SK-N-SH (cell line): ENCODE measurements at regions not wholly inside any gene's neighbourhood (a gene's known extent, or its start where the extent isn't known, plus 50 kb on each side); places are given as distances from the start of the nearest gene placed in this dataset.

Experiments used
- CTCF ChIA-PET: fragments of 300-600, 350-600 bp; formaldehyde crosslinking; extraction: SDS; loops from one replicate; lab custom pipeline; 2021; lab: Yijun Ruan, JAX
- POLR2A ChIA-PET: fragments of 350-600 bp; sonication (Branson Sonifier 250); formaldehyde crosslinking; extraction: SDS; loops from one replicate; lab custom pipeline; 2020; ENCODE audit warnings: antibody characterized with exemption, inconsistent platforms; lab: Yijun Ruan, JAX
- DNase-seq: peaks from one replicate; pipeline ENCODE4 v3.0.0; 2012
- H2AFZ ChIP-seq: fragments of 200-600 bp; sonication (generic); 2 replicates; pipeline ENCODE4 v1.8.1; 2016; ENCODE audit warnings: antibody characterized with exemption, mild to moderate bottlenecking, low read depth
- H3F3A ChIP-seq: fragments of 200-600 bp; sonication (generic); replicated peaks from 2 replicates; pipeline ENCODE3; 2016; ENCODE audit warnings: antibody characterized with exemption, mild to moderate bottlenecking; ENCODE audit not compliant: insufficient read depth
- H3K27ac ChIP-seq, 2 experiments: fragments of 200-500 bp in 1 of 2; fragments of 200-600 bp in 1 of 2; sonication (Bioruptor generic) in 1 of 2; sonication (generic), shearing (Covaris generic) in 1 of 2; 2 replicates each; pipeline versions ENCODE4 v1.5.1 to v1.6.1; 2014 to 2016; ENCODE audit warnings: low read depth in 2 of 2, inconsistent platforms in 1 of 2, low read length in 1 of 2, mild to moderate bottlenecking in 1 of 2, mixed read lengths in 1 of 2
- H3K27me3 ChIP-seq: fragments of 200-600 bp; sonication (generic), shearing (Covaris generic); 2 replicates; pipeline ENCODE4 v1.6.1; 2016; ENCODE audit warnings: mixed run types; ENCODE audit not compliant: insufficient read depth
- H3K36me3 ChIP-seq, 2 experiments: fragments of 200-500 bp in 1 of 2; fragments of 200-600 bp in 1 of 2; sonication (Bioruptor generic) in 1 of 2; sonication (generic) in 1 of 2; replicated peaks in 1 of 2; 2 replicates each; pipeline versions ENCODE3 to v1.5.1; 2014 to 2016; ENCODE audit warnings: low read length in 1 of 2, mild to moderate bottlenecking in 1 of 2; ENCODE audit not compliant: insufficient read depth in 2 of 2, control insufficient read depth in 1 of 2
- H3K4me1 ChIP-seq, 2 experiments: fragments of 200-500 bp in 1 of 2; fragments of 200-600 bp in 1 of 2; sonication (Bioruptor generic) in 1 of 2; sonication (generic), shearing (Covaris generic) in 1 of 2; 2 replicates each; pipeline versions ENCODE4 v1.5.1 to v1.6.1; 2014 to 2016; ENCODE audit warnings: low read depth in 1 of 2, low read length in 1 of 2, mixed run types in 1 of 2; ENCODE audit not compliant: insufficient read depth in 2 of 2, control insufficient read depth in 1 of 2
- H3K4me2 ChIP-seq: fragments of 200-600 bp; sonication (generic), shearing (Covaris generic); 2 replicates; pipeline ENCODE4 v1.6.1; 2017; ENCODE audit warnings: mixed run types
- H3K4me3 ChIP-seq, 2 experiments: fragments of 200-500 bp in 1 of 2; fragments of 200-600 bp in 1 of 2; sonication (Bioruptor generic) in 1 of 2; sonication (generic), shearing (Covaris generic) in 1 of 2; 2 replicates each; pipeline versions ENCODE4 v1.5.1 to v1.8.1; 2014 to 2016; ENCODE audit warnings: low read depth in 2 of 2, inconsistent platforms in 1 of 2, low read length in 1 of 2, mild to moderate bottlenecking in 1 of 2, mixed read lengths in 1 of 2, moderate library complexity in 1 of 2
- H3K79me2 ChIP-seq: fragments of 200-600 bp; sonication (generic); 2 replicates; pipeline ENCODE4 v1.8.1; 2017; ENCODE audit warnings: mild to moderate bottlenecking; ENCODE audit not compliant: insufficient read depth
- H3K9ac ChIP-seq: fragments of 200-600 bp; sonication (generic); 2 replicates; pipeline ENCODE4 v1.6.1; 2017; ENCODE audit warnings: mixed run types
- H3K9me2 ChIP-seq: fragments of 200-600 bp; sonication (generic); 2 replicates; pipeline ENCODE4 v1.6.1; 2017; ENCODE audit warnings: mixed run types
- H3K9me3 ChIP-seq: fragments of 200-600 bp; sonication (generic); 2 replicates; pipeline ENCODE4 v1.6.1; 2017; ENCODE audit warnings: mixed run types, mild to moderate bottlenecking, moderate library complexity
- H4K20me1 ChIP-seq: fragments of 200-600 bp; sonication (generic); 2 replicates; pipeline ENCODE4 v1.6.1; 2017; ENCODE audit warnings: mild to moderate bottlenecking, mixed run types; ENCODE audit not compliant: insufficient read depth
- CTCF ChIP-seq: fragments of 200-600 bp; sonication (generic); IDR thresholded peaks from 2 replicates; pipeline ENCODE4 v1.6.1; 2017; ENCODE audit warnings: antibody characterized with exemption, mild to moderate bottlenecking, moderate library complexity
- ELF1 ChIP-seq: IDR thresholded peaks from 2 replicates; pipeline ENCODE4 v1.4.0; 2012
- EP300 ChIP-seq, 2 experiments: IDR thresholded peaks; 2 replicates each; pipeline versions ENCODE4 v1.4.0 to v1.6.1; 2012; ENCODE audit warnings: borderline replicate concordance in 1 of 2, low read depth in 1 of 2, low read length in 1 of 2
- FOSL2 ChIP-seq: IDR thresholded peaks from 2 replicates; pipeline ENCODE4 v1.4.0; 2012; ENCODE audit warnings: low read depth, mild to moderate bottlenecking, moderate library complexity, borderline replicate concordance
- GABPA ChIP-seq: IDR thresholded peaks from 2 replicates; pipeline ENCODE4 v1.4.0; 2012; ENCODE audit warnings: low read depth, mild to moderate bottlenecking
- IRF3 ChIP-seq: fragments of 150-350 bp; IDR thresholded peaks from 2 replicates; pipeline ENCODE4 v1.6.1; 2016; ENCODE audit warnings: mild to moderate bottlenecking, low read depth, low read length
- JUND ChIP-seq: IDR thresholded peaks from 2 replicates; pipeline ENCODE4 v1.4.0; 2012
- MAX ChIP-seq: IDR thresholded peaks from 2 replicates; pipeline ENCODE4 v1.4.0; 2012; ENCODE audit warnings: low read depth
- MEF2A ChIP-seq: IDR thresholded peaks from 2 replicates; pipeline ENCODE4 v1.4.0; 2012; ENCODE audit warnings: low read depth, borderline replicate concordance
- MXI1 ChIP-seq: IDR thresholded peaks from 2 replicates; pipeline ENCODE4 v1.6.1; 2012; ENCODE audit warnings: mild to moderate bottlenecking, low read depth, low read length, improper control_type of control experiment
- NFIC ChIP-seq: IDR thresholded peaks from 2 replicates; pipeline ENCODE4 v1.4.0; 2012; ENCODE audit warnings: borderline replicate concordance
- PBX3 ChIP-seq: IDR thresholded peaks from 2 replicates; pipeline ENCODE4; 2012
- RAD21 ChIP-seq: IDR thresholded peaks from 2 replicates; pipeline ENCODE4 v1.6.1; 2012; ENCODE audit warnings: mild to moderate bottlenecking, low read length
- RFX5 ChIP-seq: IDR thresholded peaks from 2 replicates; pipeline ENCODE4 v1.6.1; 2012; ENCODE audit warnings: mild to moderate bottlenecking, improper control_type of control experiment, low read length
- TCF12 ChIP-seq: IDR thresholded peaks from 2 replicates; pipeline ENCODE4 v1.4.0; 2012
- USF2 ChIP-seq: fragments of 150-350 bp; IDR thresholded peaks from 2 replicates; pipeline ENCODE4 v1.6.1; 2017; ENCODE audit warnings: antibody characterized with exemption, low read length, low read depth, borderline replicate concordance
- YY1 ChIP-seq: IDR thresholded peaks from 2 replicates; pipeline ENCODE4 v1.4.0; 2012; ENCODE audit warnings: low read depth, mild to moderate bottlenecking
- ZBTB33 ChIP-seq: IDR thresholded peaks from 2 replicates; pipeline ENCODE4 v1.4.0; 2012; ENCODE audit warnings: low read depth, borderline replicate concordance
- WGBS: methylation state at CpG from one replicate; pipeline ENCODE4 v1.1.6; 2017; ENCODE audit warnings: low lambda C conversion rate; 5-methylcytosine and 5-hydroxymethylcytosine counted together

- no peaks in the 10 kb centered on the region for H3K9me2 ChIP-seq
- ChIA-PET POLR2A (no interaction called here), CTCF (interaction anchor here (0.5 to 1.1 kb wide), 2 partner anchors 31 to 465 kb away, joined by 3 read pairs; no protein-coding TSS in a partner anchor)
- no peaks in the 10 kb centered on the region; the same call in 1 of the 2 replicates for H3K27me3 ChIP-seq
- TF ChIP-seq PBX3, result no peak
- no peak for TF ChIP-seq RFX5
- no peak for TF ChIP-seq ELF1
- no peak for TF ChIP-seq JUND
- no peak for TF ChIP-seq RAD21
- no peak for TF ChIP-seq USF2
- TF ChIP-seq MEF2A, result no peak
- TF ChIP-seq CTCF, result no peak
- no peak for TF ChIP-seq MXI1
- no peak for TF ChIP-seq GABPA
- no peak for TF ChIP-seq NFIC
- no peak for TF ChIP-seq YY1
- no peak for TF ChIP-seq TCF12
- no peak for TF ChIP-seq FOSL2
- no peaks in the 10 kb centered on the region for H4K20me1 ChIP-seq
- WGBS, result 63% methylated on average over 1 of the region's 2 CpGs
- no peak overlapping the region for H3K27ac ChIP-seq
- H2AFZ ChIP-seq, result no peak overlapping the region
- no peaks in the 10 kb centered on the region for H3K36me3 ChIP-seq
- H3K4me3 ChIP-seq, result no peak overlapping the region
- H3F3A ChIP-seq, result no peaks in the 10 kb centered on the region
- H3K4me2 ChIP-seq, result no peak overlapping the region
- H3K9ac ChIP-seq, result no peak overlapping the region
- no peaks in the 10 kb centered on the region for H3K79me2 ChIP-seq
- H3K9me3 ChIP-seq, result no peaks in the 10 kb centered on the region
- no peaks in the 10 kb centered on the region for H3K4me1 ChIP-seq
- no peak for DNase-seq
Measured at GRCh38 chr14:94966868-94967267, 190.5 kb downstream of the DICER1 start.

GRCh38 chr14:94966344-94966743 is 191.0 kb downstream of the DICER1 start:
- no peaks in the 10 kb centered on the region; the same call in 1 of the 2 replicates for H3K27me3 ChIP-seq
- H3K9me3 ChIP-seq, result no peaks in the 10 kb centered on the region
- H3K36me3 ChIP-seq, result no peaks in the 10 kb centered on the region
- H3K9ac ChIP-seq, result no peak overlapping the region
- WGBS, result 35% methylated on average over 4 of the region's 5 CpGs
- H3K4me2 ChIP-seq, result no peak overlapping the region
- no peaks in the 10 kb centered on the region for H4K20me1 ChIP-seq
- no peak overlapping the region for H3K27ac ChIP-seq
- DNase-seq, result no peak
- no peaks in the 10 kb centered on the region for H3K9me2 ChIP-seq
- no peaks in the 10 kb centered on the region for H3K4me1 ChIP-seq
- H3K4me3 ChIP-seq, result no peak overlapping the region
- ChIA-PET POLR2A (no interaction called here), CTCF (interaction anchor here (0.5 to 1.1 kb wide), 2 partner anchors 449 to 466 kb away, joined by 3 read pairs; no protein-coding TSS in a partner anchor)
- no peak overlapping the region for H2AFZ ChIP-seq
- no peaks in the 10 kb centered on the region for H3K79me2 ChIP-seq
- H3F3A ChIP-seq, result no peaks in the 10 kb centered on the region
- no peak for TF ChIP-seq MAX
- no peak for TF ChIP-seq MEF2A
- TF ChIP-seq IRF3, result no peak
- no peak for TF ChIP-seq EP300 (IDR thresholded peaks at IDR 0.05; ENCODE audit: borderline replicate concordance in 1 of 2, low read depth in 1 of 2, low read length in 1 of 2)
- no peak for TF ChIP-seq ZBTB33
- no peak for TF ChIP-seq YY1
- TF ChIP-seq JUND, result no peak
- no peak for TF ChIP-seq PBX3
